ENCODE measurements at regions not wholly inside any gene's neighbourhood (a gene's known extent, or its start where the extent isn't known, plus 50 kb on each side); places are given as distances from the start of the nearest gene placed in this dataset.

DNA sequence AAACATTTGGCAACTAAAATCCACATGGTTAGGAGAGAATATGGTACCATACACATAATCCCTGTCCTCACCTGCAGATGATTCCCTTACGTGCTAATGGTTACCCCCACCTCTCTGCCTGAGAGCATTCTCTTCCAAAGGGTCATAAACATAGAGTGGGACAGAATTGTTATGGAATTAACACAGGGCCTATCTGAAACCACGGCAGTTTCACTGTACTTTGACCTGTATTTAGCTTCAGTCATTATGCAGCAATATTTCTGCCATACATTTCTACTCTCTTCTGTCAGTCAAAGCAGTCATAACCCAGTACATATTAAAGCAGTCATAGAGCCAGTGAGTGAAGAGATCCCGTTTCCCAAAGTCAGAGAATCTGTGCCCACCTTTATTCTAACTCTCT, 1128.9 kb upstream of the NXPH2 start:
- TF ChIP-seq POLR2A (IDR thresholded peaks at IDR 0.05) (no peak), CTCF (IDR thresholded peaks at IDR 0.05) (no peak), POLR2AphosphoS5 (IDR thresholded peaks at IDR 0.05) (no peak)
